ENCODE measurements at regions not wholly inside any gene's neighbourhood (a gene's known extent, or its start where the extent isn't known, plus 50 kb on each side); places are given as distances from the start of the nearest gene placed in this dataset.

DNA sequence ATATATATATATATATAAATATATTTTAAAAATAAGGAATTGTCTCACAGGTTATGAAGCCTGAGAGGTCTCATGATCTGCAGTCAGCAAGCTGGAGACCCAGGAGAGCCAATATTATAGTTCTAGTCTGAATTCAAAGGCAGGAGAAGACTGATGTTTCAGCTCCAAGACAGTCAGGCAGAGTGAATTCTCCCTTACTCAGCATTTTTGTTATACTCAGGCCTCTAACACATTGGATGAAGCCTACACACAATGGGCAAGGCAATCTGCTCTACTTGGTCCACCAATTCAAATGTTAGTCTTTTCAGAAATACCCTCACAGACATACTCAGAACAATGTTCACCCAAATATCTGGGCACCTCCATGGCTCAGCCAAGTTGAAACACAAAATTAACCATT lies 157.2 kb downstream of the GOLIM4 start:
- TF ChIP-seq SIN3A (IDR thresholded peaks at IDR 0.05; ENCODE audit: borderline replicate concordance, insufficient read depth, low read length) (no peak), TAF1 (IDR thresholded peaks at IDR 0.05; ENCODE audit: borderline replicate concordance, insufficient read depth, low read length) (no peak), FOXP2 (optimal IDR thresholded peaks at IDR 0.05; ENCODE audit: borderline replicate concordance, extremely low read depth, extremely low read length, insufficient read depth) (no peak), POLR2AphosphoS5 (IDR thresholded peaks at IDR 0.05; ENCODE audit: low read depth, low read length) (no peak)
- TF ChIP-seq, protein P1, sequence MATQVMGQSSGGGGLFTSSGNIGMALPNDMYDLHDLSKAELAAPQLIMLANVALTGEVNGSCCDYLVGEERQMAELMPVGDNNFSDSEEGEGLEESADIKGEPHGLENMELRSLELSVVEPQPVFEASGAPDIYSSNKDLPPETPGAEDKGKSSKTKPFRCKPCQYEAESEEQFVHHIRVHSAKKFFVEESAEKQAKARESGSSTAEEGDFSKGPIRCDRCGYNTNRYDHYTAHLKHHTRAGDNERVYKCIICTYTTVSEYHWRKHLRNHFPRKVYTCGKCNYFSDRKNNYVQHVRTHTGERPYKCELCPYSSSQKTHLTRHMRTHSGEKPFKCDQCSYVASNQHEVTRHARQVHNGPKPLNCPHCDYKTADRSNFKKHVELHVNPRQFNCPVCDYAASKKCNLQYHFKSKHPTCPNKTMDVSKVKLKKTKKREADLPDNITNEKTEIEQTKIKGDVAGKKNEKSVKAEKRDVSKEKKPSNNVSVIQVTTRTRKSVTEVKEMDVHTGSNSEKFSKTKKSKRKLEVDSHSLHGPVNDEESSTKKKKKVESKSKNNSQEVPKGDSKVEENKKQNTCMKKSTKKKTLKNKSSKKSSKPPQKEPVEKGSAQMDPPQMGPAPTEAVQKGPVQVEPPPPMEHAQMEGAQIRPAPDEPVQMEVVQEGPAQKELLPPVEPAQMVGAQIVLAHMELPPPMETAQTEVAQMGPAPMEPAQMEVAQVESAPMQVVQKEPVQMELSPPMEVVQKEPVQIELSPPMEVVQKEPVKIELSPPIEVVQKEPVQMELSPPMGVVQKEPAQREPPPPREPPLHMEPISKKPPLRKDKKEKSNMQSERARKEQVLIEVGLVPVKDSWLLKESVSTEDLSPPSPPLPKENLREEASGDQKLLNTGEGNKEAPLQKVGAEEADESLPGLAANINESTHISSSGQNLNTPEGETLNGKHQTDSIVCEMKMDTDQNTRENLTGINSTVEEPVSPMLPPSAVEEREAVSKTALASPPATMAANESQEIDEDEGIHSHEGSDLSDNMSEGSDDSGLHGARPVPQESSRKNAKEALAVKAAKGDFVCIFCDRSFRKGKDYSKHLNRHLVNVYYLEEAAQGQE (IDR thresholded peaks at IDR 0.05; ENCODE audit: insufficient read depth in 1 of 2, low read depth in 2 of 2, low read length in 2 of 2) = no peak

DNA sequence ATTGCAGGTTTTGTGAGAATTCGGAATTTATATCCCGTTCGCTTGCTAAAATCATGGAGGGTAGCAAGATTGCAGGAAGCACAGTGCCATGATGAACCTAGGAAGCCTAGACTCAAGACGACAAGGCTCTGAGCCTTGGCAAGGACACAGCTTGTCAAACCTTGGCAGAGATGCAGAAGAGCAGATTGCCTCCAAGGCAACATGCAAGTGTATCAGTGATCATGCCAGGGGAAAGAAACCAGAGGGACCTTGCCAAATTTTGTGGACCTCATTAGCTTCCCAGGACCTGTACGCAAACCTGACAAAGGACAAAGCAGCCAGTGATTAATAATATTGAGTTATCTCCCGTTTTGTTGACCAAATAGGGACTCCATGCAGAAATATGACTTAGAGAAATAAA lies 159.7 kb downstream of the GOLIM4 start:
- TF ChIP-seq SIN3A (IDR thresholded peaks at IDR 0.05; ENCODE audit: borderline replicate concordance, insufficient read depth, low read length) = no peak
- TF ChIP-seq TAF1 (IDR thresholded peaks at IDR 0.05; ENCODE audit: borderline replicate concordance, insufficient read depth, low read length) = no peak
- TF ChIP-seq, protein P1 (IDR thresholded peaks at IDR 0.05; ENCODE audit: insufficient read depth in 1 of 2, low read depth in 2 of 2, low read length in 2 of 2) = no peak
- no peak for TF ChIP-seq FOXP2 (optimal IDR thresholded peaks at IDR 0.05; ENCODE audit: borderline replicate concordance, extremely low read depth, extremely low read length, insufficient read depth)
- TF ChIP-seq POLR2AphosphoS5 (IDR thresholded peaks at IDR 0.05; ENCODE audit: low read depth, low read length) = no peak

DNA sequence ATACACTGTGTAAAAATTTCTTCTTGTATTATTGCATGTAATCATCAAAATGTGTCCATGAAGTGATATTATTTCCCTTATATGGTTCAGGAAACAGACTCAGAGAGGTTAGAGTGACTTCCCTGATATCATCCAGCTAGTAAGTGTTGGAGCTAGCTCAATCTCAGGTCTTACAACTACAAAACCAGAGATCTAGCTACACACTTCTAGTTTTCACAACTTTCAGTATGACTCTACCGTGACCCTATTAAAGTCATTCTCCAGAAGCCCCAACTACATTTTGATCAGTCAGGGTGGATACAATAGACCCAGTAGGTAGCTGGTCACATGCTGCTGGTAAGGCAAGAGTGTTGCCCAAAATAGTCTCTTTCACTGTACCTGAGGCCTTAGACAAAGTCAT lies 165.3 kb downstream of the GOLIM4 start:
- no peak for TF ChIP-seq TAF1 (IDR thresholded peaks at IDR 0.05; ENCODE audit: borderline replicate concordance, insufficient read depth, low read length)
- no peak for TF ChIP-seq POLR2AphosphoS5 (IDR thresholded peaks at IDR 0.05; ENCODE audit: low read depth, low read length)
- no peak for TF ChIP-seq FOXP2 (optimal IDR thresholded peaks at IDR 0.05; ENCODE audit: borderline replicate concordance, extremely low read depth, extremely low read length, insufficient read depth)
- TF ChIP-seq SIN3A (IDR thresholded peaks at IDR 0.05; ENCODE audit: borderline replicate concordance, insufficient read depth, low read length) = no peak
- TF ChIP-seq, protein P1 (IDR thresholded peaks at IDR 0.05; ENCODE audit: insufficient read depth in 1 of 2, low read depth in 2 of 2, low read length in 2 of 2) = no peak

DNA sequence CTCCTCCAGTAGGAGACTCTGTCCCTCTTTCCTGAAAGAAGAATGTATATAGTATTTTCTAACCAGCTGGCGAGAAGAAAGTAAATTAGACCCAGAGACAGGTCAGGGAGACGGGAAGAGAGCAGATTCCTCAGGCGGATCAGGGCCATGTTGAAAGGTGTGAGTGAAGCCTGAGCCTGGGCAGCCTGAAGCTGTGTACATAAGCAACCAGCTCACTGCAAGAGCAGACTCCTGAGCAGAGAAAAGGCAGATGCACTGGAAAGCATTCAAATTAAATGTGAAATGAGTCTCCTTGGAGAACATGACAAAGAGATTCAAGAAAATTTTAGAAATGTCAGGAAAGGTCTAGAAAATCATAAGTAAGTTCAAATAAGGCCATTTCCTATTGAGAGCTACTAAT lies 165.8 kb downstream of the GOLIM4 start:
- TF ChIP-seq TAF1 (IDR thresholded peaks at IDR 0.05; ENCODE audit: borderline replicate concordance, insufficient read depth, low read length) (no peak), SIN3A (IDR thresholded peaks at IDR 0.05; ENCODE audit: borderline replicate concordance, insufficient read depth, low read length) (no peak), FOXP2 (optimal IDR thresholded peaks at IDR 0.05; ENCODE audit: borderline replicate concordance, extremely low read depth, extremely low read length, insufficient read depth) (no peak), POLR2AphosphoS5 (IDR thresholded peaks at IDR 0.05; ENCODE audit: low read depth, low read length) (no peak)
- TF ChIP-seq, protein P1 (IDR thresholded peaks at IDR 0.05; ENCODE audit: insufficient read depth in 1 of 2, low read depth in 2 of 2, low read length in 2 of 2) = no peak

DNA sequence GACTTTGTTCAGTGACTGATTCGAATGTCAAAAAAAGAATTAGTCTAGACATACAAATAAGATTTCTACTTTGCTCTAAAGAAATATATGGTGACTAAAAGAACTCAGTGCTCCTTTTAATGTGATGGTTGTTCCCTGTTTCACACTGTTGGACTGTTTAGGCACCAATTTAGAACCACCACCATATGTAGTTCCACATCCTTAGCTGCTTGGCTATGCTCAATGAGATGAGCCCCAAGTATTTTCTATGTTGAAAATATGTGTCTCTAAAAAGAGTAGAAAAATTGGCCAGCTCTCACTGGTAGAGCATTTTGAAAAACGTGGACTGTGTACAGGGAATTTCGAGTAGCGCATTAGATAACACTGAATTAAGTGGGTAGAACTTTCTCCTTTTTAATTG lies 167.3 kb downstream of the GOLIM4 start:
- TF ChIP-seq FOXP2 (optimal IDR thresholded peaks at IDR 0.05; ENCODE audit: borderline replicate concordance, extremely low read depth, extremely low read length, insufficient read depth) (no peak), POLR2AphosphoS5 (IDR thresholded peaks at IDR 0.05; ENCODE audit: low read depth, low read length) (no peak), SIN3A (IDR thresholded peaks at IDR 0.05; ENCODE audit: borderline replicate concordance, insufficient read depth, low read length) (no peak), TAF1 (IDR thresholded peaks at IDR 0.05; ENCODE audit: borderline replicate concordance, insufficient read depth, low read length) (no peak)
- TF ChIP-seq, protein P1 (IDR thresholded peaks at IDR 0.05; ENCODE audit: insufficient read depth in 1 of 2, low read depth in 2 of 2, low read length in 2 of 2) = no peak
